ENCODE measurements at regions not wholly inside any gene's neighbourhood (a gene's known extent, or its start where the extent isn't known, plus 50 kb on each side); places are given as distances from the start of the nearest gene placed in this dataset.

DNA sequence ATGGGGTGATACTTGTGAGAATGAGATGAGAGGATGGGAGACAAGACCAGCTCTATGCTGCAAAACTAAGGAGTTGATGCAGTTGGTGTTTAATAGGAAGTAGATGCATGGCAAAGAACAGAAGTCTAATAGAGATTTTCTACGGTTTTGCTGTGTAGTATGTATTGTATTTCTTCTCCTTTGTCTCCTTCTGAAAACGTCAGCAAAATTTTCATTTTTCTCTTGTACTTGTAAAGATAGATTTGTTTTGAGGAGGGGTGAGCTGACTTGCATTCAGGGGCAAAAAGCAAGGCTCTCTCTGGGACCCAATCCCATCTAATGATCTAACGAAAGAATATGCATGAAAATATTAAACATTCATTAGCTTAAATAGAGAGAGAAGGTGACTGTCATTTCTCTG, 94.6 kb upstream of the NANOGP8 start:
- no peak for TF ChIP-seq EZH2 (IDR thresholded peaks at IDR 0.05; ENCODE audit: low read length, missing control alignments)
- TF ChIP-seq, protein P1, sequence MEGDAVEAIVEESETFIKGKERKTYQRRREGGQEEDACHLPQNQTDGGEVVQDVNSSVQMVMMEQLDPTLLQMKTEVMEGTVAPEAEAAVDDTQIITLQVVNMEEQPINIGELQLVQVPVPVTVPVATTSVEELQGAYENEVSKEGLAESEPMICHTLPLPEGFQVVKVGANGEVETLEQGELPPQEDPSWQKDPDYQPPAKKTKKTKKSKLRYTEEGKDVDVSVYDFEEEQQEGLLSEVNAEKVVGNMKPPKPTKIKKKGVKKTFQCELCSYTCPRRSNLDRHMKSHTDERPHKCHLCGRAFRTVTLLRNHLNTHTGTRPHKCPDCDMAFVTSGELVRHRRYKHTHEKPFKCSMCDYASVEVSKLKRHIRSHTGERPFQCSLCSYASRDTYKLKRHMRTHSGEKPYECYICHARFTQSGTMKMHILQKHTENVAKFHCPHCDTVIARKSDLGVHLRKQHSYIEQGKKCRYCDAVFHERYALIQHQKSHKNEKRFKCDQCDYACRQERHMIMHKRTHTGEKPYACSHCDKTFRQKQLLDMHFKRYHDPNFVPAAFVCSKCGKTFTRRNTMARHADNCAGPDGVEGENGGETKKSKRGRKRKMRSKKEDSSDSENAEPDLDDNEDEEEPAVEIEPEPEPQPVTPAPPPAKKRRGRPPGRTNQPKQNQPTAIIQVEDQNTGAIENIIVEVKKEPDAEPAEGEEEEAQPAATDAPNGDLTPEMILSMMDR (conservative IDR thresholded peaks at IDR 0.05 in 1 of 2, IDR thresholded peaks at IDR 0.05 in 1 of 2; ENCODE audit: low read depth in 1 of 2, low read length in 2 of 2): no peak
